Endothelial cell of umbilical vein (primary cell): ENCODE measurements at regions not wholly inside any gene's neighbourhood (a gene's known extent, or its start where the extent isn't known, plus 50 kb on each side); places are given as distances from the start of the nearest gene placed in this dataset.

Experiments
- BruUV-seq: library from RNA; stranded (reverse); fragments of 400-500 nt; replicated peaks from 2 replicates; lab custom pipeline; 2021; lab: Mats Ljungman, UMichigan
- CTCF ChIA-PET: fragments of 300-600, 350-600 bp; sonication (Branson Sonifier 250); formaldehyde crosslinking; loops from one replicate; lab custom pipeline; 2021; ENCODE audit warnings: antibody characterized with exemption, inconsistent platforms; lab: Charles Lee
- POLR2A ChIA-PET: fragments of 300-600, 350-600 bp; sonication (Branson Sonifier 250); formaldehyde crosslinking; loops from one replicate; lab custom pipeline; 2021; ENCODE audit warnings: antibody characterized with exemption, inconsistent platforms; lab: Charles Lee
- DNase-seq: peaks from one replicate; pipeline ENCODE4 v3.0.0-alpha.2; 2011; ENCODE audit warnings: low read depth, low spot score
- FAIRE-seq: peaks from 2 replicates; lab custom pipeline; 2011; peaks lifted over from hg19 to GRCh38; lab: Jason Lieb, UNC
- H2AFZ ChIP-seq: 2 replicates; pipeline ENCODE4 v1.6.0; 2012; ENCODE audit warnings: low read depth, low read length, control low read depth, inconsistent platforms
- H3K27ac ChIP-seq: 2 replicates; pipeline ENCODE4 v1.5.1; 2011; ENCODE audit warnings: low read depth, mild to moderate bottlenecking, control low read depth, low read length, moderate library complexity; ENCODE audit not compliant: insufficient read depth
- H3K27me3 ChIP-seq, 2 experiments: 2 replicates each; pipeline versions ENCODE4 v1.6.0 to v1.6.1; 2011; ENCODE audit warnings: low read length in 2 of 2, mixed read lengths in 1 of 2; ENCODE audit not compliant: control insufficient read depth in 2 of 2, insufficient read depth in 2 of 2
- H3K36me3 ChIP-seq, 2 experiments: 2 replicates in 1 of 2; 3 replicates in 1 of 2; pipeline ENCODE4 v1.5.1; 2011; ENCODE audit warnings: low read length in 2 of 2, mild to moderate bottlenecking in 1 of 2, moderate library complexity in 1 of 2; ENCODE audit not compliant: control insufficient read depth in 2 of 2, insufficient read depth in 2 of 2; ENCODE audit errors: extremely low read depth in 1 of 2
- H3K4me1 ChIP-seq: 3 replicates; pipeline ENCODE4 v1.5.1; 2011; ENCODE audit warnings: mild to moderate bottlenecking, low read length; ENCODE audit not compliant: control insufficient read depth, insufficient read depth; ENCODE audit errors: extremely low read depth
- H3K4me2 ChIP-seq: 2 replicates; pipeline ENCODE4 v1.6.1; 2011; ENCODE audit warnings: low read length, control low read depth, mixed read lengths; ENCODE audit not compliant: insufficient read depth
- H3K4me3 ChIP-seq, 3 experiments: fragments of 200-600 bp in 1 of 3; sonication (generic), shearing (Covaris generic) in 1 of 3; replicated peaks in 1 of 3; 2 replicates each; pipeline ENCODE4 v1.5.1; 2011 to 2016; ENCODE audit warnings: control low read depth in 3 of 3, low read length in 3 of 3, mild to moderate bottlenecking in 2 of 3, inconsistent platforms in 1 of 3, low read depth in 1 of 3, moderate library complexity in 1 of 3; ENCODE audit not compliant: insufficient read depth in 1 of 3
- H3K79me2 ChIP-seq: 2 replicates; pipeline ENCODE4 v1.6.0; 2012; ENCODE audit warnings: low read length, inconsistent platforms; ENCODE audit not compliant: control insufficient read depth, insufficient read depth
- H3K9ac ChIP-seq: replicated peaks from 2 replicates; pipeline ENCODE3; 2011; ENCODE audit warnings: low read length, control low read depth; ENCODE audit not compliant: insufficient read depth; ENCODE audit errors: extremely low read depth
- H3K9me1 ChIP-seq: replicated peaks from 3 replicates; pipeline ENCODE4 v1.6.0; 2011; ENCODE audit warnings: mild to moderate bottlenecking, low read length; ENCODE audit not compliant: control insufficient read depth, insufficient read depth; ENCODE audit errors: extremely low read depth
- H3K9me3 ChIP-seq: replicated peaks from 2 replicates; pipeline ENCODE4 v1.5.1; 2012; ENCODE audit warnings: low read length, inconsistent platforms; ENCODE audit not compliant: control insufficient read depth, insufficient read depth
- H4K20me1 ChIP-seq: replicated peaks from 2 replicates; pipeline ENCODE3; 2011; ENCODE audit warnings: mild to moderate bottlenecking, low read length; ENCODE audit not compliant: control insufficient read depth, insufficient read depth; ENCODE audit errors: extremely low read depth
- CTCF ChIP-seq, 2 donors: IDR thresholded peaks; 1 replicate in 1 of 2; 2 replicates in 1 of 2; pipeline ENCODE4 v1.5.1; 2011; ENCODE audit warnings: low read length in 2 of 2, mild to moderate bottlenecking in 2 of 2, moderate library complexity in 2 of 2, control low read depth in 1 of 2, inconsistent platforms in 1 of 2, low read depth in 1 of 2; ENCODE audit not compliant: insufficient read depth in 1 of 2; ENCODE audit errors: extremely low read depth in 1 of 2
- EZH2 ChIP-seq: IDR thresholded peaks from 2 replicates; pipeline ENCODE4 v1.6.1; 2012; ENCODE audit warnings: borderline replicate concordance, low read depth, mild to moderate bottlenecking, moderate library complexity, low read length, inconsistent platforms; ENCODE audit not compliant: severe bottlenecking
- FOS ChIP-seq: IDR thresholded peaks from 2 replicates; pipeline ENCODE4 v1.6.1; 2011; ENCODE audit warnings: mild to moderate bottlenecking, low read length, moderate library complexity, borderline replicate concordance; ENCODE audit not compliant: insufficient read depth
- GATA2 ChIP-seq: IDR thresholded peaks from 2 replicates; pipeline ENCODE4 v1.7.0; 2011; ENCODE audit warnings: low read depth, mild to moderate bottlenecking, moderate library complexity, mixed read lengths, low read length; ENCODE audit not compliant: insufficient read length, insufficient read depth
- JUN ChIP-seq: IDR thresholded peaks from 2 replicates; pipeline ENCODE4 v1.6.1; 2011; ENCODE audit warnings: borderline replicate concordance, low read depth; ENCODE audit not compliant: insufficient read length, insufficient read depth
- MYC ChIP-seq: IDR thresholded peaks from one replicate; pipeline ENCODE4 v1.6.1; 2011; ENCODE audit warnings: mild to moderate bottlenecking, low read depth, low read length
- POLR2A ChIP-seq: IDR thresholded peaks from 2 replicates; pipeline ENCODE4 v1.6.1; 2012; ENCODE audit warnings: low read depth, mild to moderate bottlenecking, control low read depth, low read length
- POLR2AphosphoS5 ChIP-seq: IDR thresholded peaks from 2 replicates; pipeline ENCODE4 v1.6.1; 2012; ENCODE audit warnings: low read depth, mild to moderate bottlenecking, control low read depth, low read length, moderate library complexity; ENCODE audit not compliant: insufficient read depth
- dilution Hi-C: fragments of 300-500 bp; cut with MboI; formaldehyde crosslinking; loops from one replicate; pipeline ENCODE4 v1.15.0; 2019; ENCODE audit warnings: low sequenced_read_pairs; ENCODE audit not compliant: extremely low pct_ligation_motif_present
- intact Hi-C: fragments of 100-400 bp; cut with micrococcal nuclease; formaldehyde crosslinking; loops from one replicate; pipeline ENCODE4 v1.10.0; 2022
- TF ChIP-seq, protein P1 (sequence below): IDR thresholded peaks from 2 replicates; pipeline ENCODE4 v1.6.1; 2011; ENCODE audit not compliant: insufficient read depth, insufficient read length

DNA sequence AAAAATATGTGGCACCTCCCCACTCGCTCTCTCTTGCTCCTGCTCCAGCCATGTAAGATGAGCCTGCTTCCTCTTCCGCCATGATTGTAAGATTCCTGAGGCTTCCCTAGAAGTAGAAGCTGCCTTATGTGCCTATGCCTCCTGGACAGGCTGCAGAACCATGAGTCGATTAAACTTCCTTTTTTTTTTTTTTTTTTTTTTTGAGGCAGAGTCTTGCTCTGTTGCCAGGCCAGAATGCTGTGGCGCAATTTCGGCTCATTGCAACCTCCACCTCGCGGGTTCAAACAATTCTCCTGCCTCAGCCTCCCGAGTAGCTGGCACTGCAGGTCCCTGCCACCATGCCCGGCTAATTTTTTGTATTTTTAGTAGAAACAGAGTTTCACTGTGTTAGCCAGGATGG is 112.5 kb downstream of the FAM217A start:
- no TSS peak for BruUV-seq
- intact Hi-C loops (no loop called here), dilution Hi-C loops (no loop called here)
- DNase-seq, result no peak
- H3K36me3 ChIP-seq, result no peaks in the 10 kb centered on the region
- H3K4me3 ChIP-seq, result no peak overlapping the region
- POLR2A ChIA-PET, result no interaction called here
- no peaks in the 10 kb centered on the region for H3K79me2 ChIP-seq
- no peak overlapping the region for H3K4me2 ChIP-seq
- peaks cover 18% of the 10 kb centered on the region for H3K4me1 ChIP-seq
- H2AFZ ChIP-seq, result no peak overlapping the region
- no peaks in the 10 kb centered on the region for H3K27me3 ChIP-seq
- TF ChIP-seq, protein P1, sequence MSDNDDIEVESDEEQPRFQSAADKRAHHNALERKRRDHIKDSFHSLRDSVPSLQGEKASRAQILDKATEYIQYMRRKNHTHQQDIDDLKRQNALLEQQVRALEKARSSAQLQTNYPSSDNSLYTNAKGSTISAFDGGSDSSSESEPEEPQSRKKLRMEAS, result no peak
- no peak for TF ChIP-seq GATA2
- TF ChIP-seq JUN, result no peak
- TF ChIP-seq MYC, result no peak
- TF ChIP-seq EZH2, result no peak
- TF ChIP-seq FOS, result no peak
- no peak for TF ChIP-seq POLR2A
- no peak for TF ChIP-seq CTCF (IDR thresholded peaks at IDR 0.05; ENCODE audit: extremely low read depth in 1 of 2, insufficient read depth in 1 of 2, low read depth in 1 of 2, low read length in 2 of 2)
- TF ChIP-seq POLR2AphosphoS5, result no peak
- H3K27ac ChIP-seq, result no peak overlapping the region
- no peaks in the 10 kb centered on the region for H3K9me1 ChIP-seq
- no peaks in the 10 kb centered on the region for H4K20me1 ChIP-seq
- H3K9me3 ChIP-seq, result no peaks in the 10 kb centered on the region
- no peak overlapping the region for H3K9ac ChIP-seq
- FAIRE-seq, result no peak
- CTCF ChIA-PET, result no interaction called here
